HG03558 (cell line): ENCODE measurements at regions not wholly inside any gene's neighbourhood (a gene's known extent, or its start where the extent isn't known, plus 50 kb on each side); places are given as distances from the start of the nearest gene placed in this dataset.
"Not testable (repeated sequence)": the region's sequence is repeated elsewhere in the genome, so short reads cannot be mapped to it uniquely, and the experiment has no call there.

ENCODE experiments used
- ATAC-seq: cut with Tn5 transposase; IDR thresholded peaks from one replicate; pipeline ENCODE4 v1.9.1; 2021; ENCODE audit warnings: moderate number of reproducible peaks; ENCODE audit not compliant: unreplicated experiment; ENCODE audit errors: extremely low read depth

DNA sequence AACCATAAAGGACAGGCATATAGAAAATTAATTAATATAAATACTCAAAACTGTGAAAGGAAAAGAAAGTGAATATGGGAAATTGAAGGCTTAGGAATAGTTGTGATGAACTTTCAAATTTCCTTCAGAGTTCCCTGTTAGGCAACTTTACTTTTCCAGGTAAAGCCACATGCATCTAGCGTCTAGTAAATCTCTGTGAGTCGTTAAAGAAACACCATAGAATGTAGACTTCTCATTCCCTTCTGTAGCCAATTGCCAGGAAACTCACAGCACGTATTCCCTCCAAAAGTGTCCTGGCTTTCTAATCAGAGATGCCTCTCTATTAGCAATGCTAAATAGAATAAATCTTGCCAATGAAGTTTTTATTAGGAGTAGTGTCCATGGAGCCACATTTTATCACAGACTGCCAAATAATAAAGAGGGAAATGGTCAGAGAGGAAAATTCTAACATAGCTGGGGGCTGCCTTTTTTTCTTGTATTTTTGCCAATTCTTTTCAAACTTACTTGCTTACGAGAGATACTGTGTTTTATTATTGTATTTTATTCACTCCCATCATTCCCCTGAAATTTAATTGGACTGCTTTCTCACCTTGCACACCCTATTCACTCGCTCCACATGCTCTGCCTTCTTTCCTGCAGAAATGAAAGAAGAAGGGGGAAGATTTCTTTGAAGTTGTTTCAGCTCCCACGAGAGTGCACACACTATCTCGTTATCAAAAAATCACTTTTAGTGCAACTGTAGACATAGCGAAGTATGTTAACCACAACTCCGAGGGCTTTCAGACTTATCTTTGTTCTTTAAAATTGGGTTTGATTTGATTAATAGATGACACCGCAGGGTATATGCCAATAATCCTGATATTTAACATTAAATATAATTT is 439.0 kb downstream of the CSNK1G3 start:
- ATAC-seq, result no peak

GRCh38 chr5:123949807-123950340 is 437.9 kb downstream of the CSNK1G3 start:
- ATAC-seq, result no peak

- no peak for ATAC-seq
Observed at GRCh38 chr5:123949043-123949804, 437.2 kb downstream of the CSNK1G3 start.

GRCh38 chr5:123947797-123948196 is 435.8 kb downstream of the CSNK1G3 start:
- ATAC-seq, result no peak

GRCh38 chr5:123945548-123945947 is 433.6 kb downstream of the CSNK1G3 start:
- ATAC-seq, result no peak

DNA sequence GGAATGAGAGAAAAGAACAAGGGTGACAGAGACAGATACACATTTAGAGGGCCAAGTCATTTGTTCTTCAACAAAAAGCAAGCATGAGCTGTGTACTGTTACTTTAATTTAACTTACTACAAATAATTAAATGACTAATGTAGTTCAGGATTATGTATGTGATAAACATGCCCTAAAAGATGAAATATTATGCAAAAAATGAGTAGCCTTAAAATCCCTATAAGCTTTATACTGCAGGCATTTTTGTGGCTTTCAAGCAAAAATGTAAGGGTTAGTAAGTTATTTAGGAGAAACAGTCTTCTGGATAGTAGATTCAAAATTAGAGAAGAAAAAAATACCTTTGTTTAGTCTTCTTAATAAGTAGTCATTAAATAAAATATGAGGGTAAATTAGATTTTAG is 431.2 kb downstream of the CSNK1G3 start:
- ATAC-seq, result no peak

- ATAC-seq, result no peak
Observed at GRCh38 chr5:123940416-123940815, 428.4 kb downstream of the CSNK1G3 start.

GRCh38 chr5:123937230-123937629 is 425.3 kb downstream of the CSNK1G3 start:
- no peak for ATAC-seq

DNA sequence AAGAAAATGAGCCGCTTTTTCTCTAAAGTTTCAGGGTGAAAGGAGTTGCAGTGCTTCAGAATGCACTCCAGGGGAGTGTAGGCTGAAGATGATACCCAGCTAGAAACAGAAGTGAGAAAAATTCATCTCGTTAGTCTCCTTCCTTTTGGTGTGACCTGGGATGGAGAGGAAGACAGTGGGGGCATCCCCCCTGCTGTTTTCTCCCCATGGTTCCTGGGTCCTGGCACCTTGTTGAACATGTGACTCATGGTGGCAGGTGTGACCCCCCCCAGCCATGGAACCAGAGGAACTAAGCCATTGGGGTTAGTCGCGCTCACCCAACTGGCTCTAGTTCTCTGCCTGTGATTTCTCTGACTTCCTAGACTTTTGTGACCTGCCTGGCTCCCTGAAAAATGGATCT is 424.6 kb downstream of the CSNK1G3 start:
- ATAC-seq, result no peak

- not testable (repeated sequence) for ATAC-seq
Observed at GRCh38 chr5:123933812-123934211, 421.8 kb downstream of the CSNK1G3 start.

- no peak for ATAC-seq
Observed at GRCh38 chr5:123929055-123929474, 417.1 kb downstream of the CSNK1G3 start.

- no peak for ATAC-seq
Observed at GRCh38 chr5:123928401-123928800, 416.4 kb downstream of the CSNK1G3 start.

DNA sequence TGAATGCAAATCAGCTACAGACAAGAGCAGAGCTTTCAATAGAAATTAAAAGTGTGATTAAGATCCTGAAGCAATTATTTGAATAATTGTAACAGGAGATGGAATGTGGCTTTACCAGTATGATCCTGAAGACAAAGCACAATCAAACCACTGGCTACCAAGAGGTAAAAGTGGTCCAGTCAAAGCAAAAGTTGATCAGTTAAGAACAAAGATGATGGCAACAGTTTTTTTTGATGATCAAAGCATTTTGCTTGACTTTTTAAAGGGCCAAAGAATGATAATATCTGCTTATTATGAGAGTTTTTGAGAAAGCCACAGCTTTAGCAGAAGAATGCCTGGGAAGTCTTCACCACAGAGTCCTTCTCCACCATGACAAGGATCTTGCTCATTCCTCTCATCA is 409.2 kb downstream of the CSNK1G3 start:
- ATAC-seq, result no peak

GRCh38 chr5:123916345-123917121 is 404.6 kb downstream of the CSNK1G3 start:
- ATAC-seq, result no peak

GRCh38 chr5:123914333-123914732 is 402.4 kb downstream of the CSNK1G3 start:
- ATAC-seq, result no peak

- no peak for ATAC-seq
Observed at GRCh38 chr5:123907349-123907748, 395.4 kb downstream of the CSNK1G3 start.

- no peak for ATAC-seq
Observed at GRCh38 chr5:123906698-123907295, 394.8 kb downstream of the CSNK1G3 start.

DNA sequence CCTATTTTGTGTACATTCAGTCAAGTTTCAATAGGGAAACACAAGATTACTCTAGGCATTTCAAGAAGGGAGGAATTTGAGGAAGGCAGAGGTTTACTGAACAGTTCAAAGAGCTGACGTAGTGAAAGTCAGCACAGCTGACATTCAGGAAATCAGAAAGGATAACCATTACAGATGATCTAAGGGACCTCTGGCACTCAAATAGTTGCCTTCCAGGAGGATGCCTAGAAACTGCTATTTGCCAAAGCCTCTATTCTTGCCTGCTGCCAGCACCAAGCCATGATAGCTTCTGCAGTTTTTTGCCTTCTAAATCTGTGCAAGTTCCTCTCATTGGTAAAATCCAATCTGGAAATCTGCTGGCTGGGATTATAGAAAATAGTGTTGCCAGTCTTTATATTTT is 373.1 kb downstream of the CSNK1G3 start:
- no peak for ATAC-seq

GRCh38 chr5:123882965-123883345 is 371.0 kb downstream of the CSNK1G3 start:
- ATAC-seq, result no peak

GRCh38 chr5:123882319-123882964 is 370.5 kb downstream of the CSNK1G3 start:
- ATAC-seq, result no peak
